ENCODE measurements at regions not wholly inside any gene's neighbourhood (a gene's known extent, or its start where the extent isn't known, plus 50 kb on each side); places are given as distances from the start of the nearest gene placed in this dataset.
"Not testable (repeated sequence)": the region's sequence is repeated elsewhere in the genome, so short reads cannot be mapped to it uniquely, and the experiment has no call there.

- intact Hi-C loops (cut with DNase I; ENCODE audit: low total_unique reads), result no loop called here
- no peak for DNase-seq (ENCODE audit: low spot score in 2 of 2)
- H3K4me3 ChIP-seq (ENCODE audit: low read depth, poor library complexity, severe bottlenecking), result no peak overlapping the region
- TF ChIP-seq POLR2A (IDR thresholded peaks at IDR 0.05), result no peak
- no peak for TF ChIP-seq CTCF (IDR thresholded peaks at IDR 0.05)
- WGBS, 2 donors, result 63 to 79% methylated on average over 2 of the region's 2 CpGs
These were observed 274.4 kb upstream of the TOM1L1 start for GRCh38 chr17:54626146-54626703.

- DNase-seq (ENCODE audit: low spot score in 2 of 2); H3K4me3 ChIP-seq (ENCODE audit: low read depth, poor library complexity, severe bottlenecking); intact Hi-C loops (cut with DNase I; ENCODE audit: low total_unique reads): not testable (repeated sequence)
- WGBS, 2 donors, result 76 to 87% methylated on average over 6 of the region's 6 CpGs
These were observed 261.2 kb upstream of the TOM1L1 start for GRCh38 chr17:54639426-54639825.

- no peak for DNase-seq (ENCODE audit: low spot score in 2 of 2)
- 87 to 90% methylated on average over 8 to 11 of the region's 12 CpGs for WGBS, 2 donors
- no peak overlapping the region for H3K4me3 ChIP-seq (ENCODE audit: low read depth, poor library complexity, severe bottlenecking)
- TF ChIP-seq POLR2A (IDR thresholded peaks at IDR 0.05) (no peak), CTCF (IDR thresholded peaks at IDR 0.05) (no peak)
- intact Hi-C loops (cut with DNase I; ENCODE audit: low total_unique reads), result no loop called here
These were observed 237.4 kb upstream of the TOM1L1 start for GRCh38 chr17:54662978-54663876.

- intact Hi-C loops (cut with DNase I; ENCODE audit: low total_unique reads), result no loop called here
- WGBS, 2 donors, result 84 to 87% methylated on average over 4 of the region's 4 CpGs
- no peak for DNase-seq (ENCODE audit: low spot score in 2 of 2)
- TF ChIP-seq POLR2A (IDR thresholded peaks at IDR 0.05), result no peak
- TF ChIP-seq CTCF (IDR thresholded peaks at IDR 0.05), result no peak
- no peak overlapping the region for H3K4me3 ChIP-seq (ENCODE audit: low read depth, poor library complexity, severe bottlenecking)
These were observed 234.1 kb upstream of the TOM1L1 start for GRCh38 chr17:54666559-54666958.

- no peak overlapping the region for H3K4me3 ChIP-seq (ENCODE audit: low read depth, poor library complexity, severe bottlenecking)
- no peak for DNase-seq (ENCODE audit: low spot score in 2 of 2)
- TF ChIP-seq CTCF (IDR thresholded peaks at IDR 0.05) (no peak), POLR2A (IDR thresholded peaks at IDR 0.05) (no peak)
- intact Hi-C loops (cut with DNase I; ENCODE audit: low total_unique reads), result no loop called here
These were observed 222.5 kb upstream of the TOM1L1 start for GRCh38 chr17:54678158-54678557.

GRCh38 chr17:54680410-54680809, 220.2 kb upstream of the TOM1L1 start:
- no peak for TF ChIP-seq POLR2A (IDR thresholded peaks at IDR 0.05)
- TF ChIP-seq CTCF (IDR thresholded peaks at IDR 0.05), result no peak

More at GRCh38 chr17:54680410-54680809, 220.2 kb upstream of the TOM1L1 start:
- no peak for DNase-seq (ENCODE audit: low spot score in 2 of 2)
- intact Hi-C loops (cut with DNase I; ENCODE audit: low total_unique reads), result no loop called here
- 57 to 60% methylated on average over 9 of the region's 9 CpGs for WGBS, 2 donors
- no peak overlapping the region for H3K4me3 ChIP-seq (ENCODE audit: low read depth, poor library complexity, severe bottlenecking)

Measured in lower leg skin (tissue), 4 donors.